Stimulated activated CD4-positive, alpha-beta T cell treated with anti-CD3 and anti-CD28 coated beads, TNF-alpha, amount 100 ng/mL, for 48 hours (primary cell): ENCODE measurements at regions not wholly inside any gene's neighbourhood (a gene's known extent, or its start where the extent isn't known, plus 50 kb on each side); places are given as distances from the start of the nearest gene placed in this dataset.
"Not testable (repeated sequence)": the region's sequence is repeated elsewhere in the genome, so short reads cannot be mapped to it uniquely, and the experiment has no call there.

Source experiments
- DNase-seq, 3 donors: peaks; one replicate each; pipeline ENCODE4 v3.0.0-alpha.2; 2020; ENCODE audit warnings: low read depth in 3 of 3

DNA sequence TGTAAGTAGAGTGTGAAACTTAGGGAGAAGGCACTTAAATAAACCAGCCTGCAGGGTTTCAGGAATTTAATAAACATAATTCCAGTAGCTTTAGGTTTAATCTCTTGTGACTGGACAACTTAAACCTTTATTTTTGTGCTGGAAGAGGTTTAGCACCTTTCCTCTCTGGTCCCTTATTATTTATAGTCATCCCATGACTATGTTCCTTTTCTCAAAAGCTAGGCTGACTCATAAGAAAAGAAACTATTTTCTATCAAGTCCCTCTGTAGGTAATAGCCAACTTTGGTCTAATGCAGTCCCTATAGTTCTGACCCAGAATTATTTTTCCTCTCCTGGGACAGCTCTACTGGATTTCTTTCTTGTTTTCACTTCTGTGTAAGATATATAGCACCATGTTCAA lies 588.9 kb downstream of the NR2F1-AS1 start:
- no peak for DNase-seq

GRCh38 chr5:92991581-92992067 lies 589.4 kb downstream of the NR2F1-AS1 start:
- no peak for DNase-seq

GRCh38 chr5:92990771-92991170 lies 590.2 kb downstream of the NR2F1-AS1 start:
- DNase-seq: no peak

DNA sequence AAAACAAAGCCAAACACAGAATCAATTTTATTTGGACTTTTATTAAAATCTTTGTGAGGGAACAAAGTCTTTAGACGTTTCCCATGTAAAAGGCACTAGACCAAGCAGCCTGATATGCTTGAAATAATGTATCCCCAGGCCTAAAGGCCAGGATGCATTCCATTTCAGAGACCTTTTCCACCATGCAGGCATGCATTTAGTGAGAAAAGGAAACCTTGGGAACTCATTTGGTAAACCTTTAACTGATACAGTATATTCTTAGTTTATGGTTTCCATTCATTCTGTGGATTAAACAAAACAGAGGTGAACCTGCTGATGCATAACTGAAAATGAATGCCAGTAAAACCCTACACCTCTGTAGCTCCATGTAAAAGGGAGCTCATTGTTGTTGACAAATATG lies 600.0 kb downstream of the NR2F1-AS1 start:
- no peak for DNase-seq

GRCh38 chr5:92980491-92980890 lies 600.5 kb downstream of the NR2F1-AS1 start:
- no peak for DNase-seq

DNA sequence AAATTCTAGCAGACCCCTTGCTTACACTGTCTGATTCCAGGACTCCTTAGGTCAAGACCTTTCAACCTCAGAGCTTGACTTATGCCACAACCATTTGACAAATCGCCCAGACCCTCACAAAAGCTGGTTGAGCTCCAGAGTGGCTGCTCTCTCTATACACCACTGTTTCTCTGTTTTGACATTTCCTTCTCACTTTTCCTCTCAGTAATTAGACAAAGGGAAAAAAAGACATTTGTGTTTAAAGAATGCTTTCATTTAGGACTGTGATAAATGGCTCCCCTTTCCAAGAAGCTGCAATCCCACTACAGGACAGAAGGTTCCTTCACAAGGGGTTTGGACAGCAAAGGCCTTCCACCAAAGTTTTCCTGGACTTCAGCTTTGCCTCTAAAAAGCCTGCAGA lies 601.3 kb downstream of the NR2F1-AS1 start:
- no peak for DNase-seq

DNA sequence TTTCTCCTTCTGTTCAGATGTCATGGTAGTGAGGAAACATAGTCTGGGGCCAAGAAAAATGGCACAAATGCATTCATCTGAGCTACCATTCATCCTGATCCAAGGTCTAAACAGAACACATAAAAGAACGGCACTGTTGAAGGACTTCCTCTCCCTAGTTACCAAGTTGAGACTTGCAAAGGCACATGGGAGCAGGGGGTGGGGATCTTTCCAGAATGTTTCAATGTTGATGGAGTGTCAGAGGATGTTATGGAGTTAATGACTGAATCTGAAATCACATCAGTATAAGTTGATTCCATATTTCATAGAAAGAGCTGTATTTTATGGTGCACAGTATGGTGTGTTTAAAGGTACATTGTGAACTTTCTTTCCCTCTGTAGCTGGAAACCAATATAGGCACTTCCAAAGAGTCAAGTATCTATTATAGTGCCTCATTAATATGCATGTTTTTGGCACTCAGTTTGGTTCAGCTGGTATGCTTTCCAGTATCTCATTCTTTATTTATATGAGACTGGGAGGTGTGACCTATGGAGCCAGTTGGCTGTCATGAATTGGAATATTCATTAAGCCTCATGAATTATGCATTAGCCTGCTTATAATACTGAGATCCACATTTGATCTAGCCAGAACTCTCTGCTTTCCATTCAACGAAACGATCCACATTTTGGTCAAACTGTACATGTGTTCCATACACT lies 603.0 kb downstream of the NR2F1-AS1 start:
- no peak for DNase-seq

GRCh38 chr5:92976156-92976555 lies 604.9 kb downstream of the NR2F1-AS1 start:
- no peak for DNase-seq

- DNase-seq: no peak
These were observed 611.2 kb downstream of the NR2F1-AS1 start for GRCh38 chr5:92969781-92970237.

- no peak for DNase-seq
These were observed 611.7 kb downstream of the NR2F1-AS1 start for GRCh38 chr5:92969191-92969780.

GRCh38 chr5:92963800-92964199 lies 617.2 kb downstream of the NR2F1-AS1 start:
- no peak for DNase-seq

DNA sequence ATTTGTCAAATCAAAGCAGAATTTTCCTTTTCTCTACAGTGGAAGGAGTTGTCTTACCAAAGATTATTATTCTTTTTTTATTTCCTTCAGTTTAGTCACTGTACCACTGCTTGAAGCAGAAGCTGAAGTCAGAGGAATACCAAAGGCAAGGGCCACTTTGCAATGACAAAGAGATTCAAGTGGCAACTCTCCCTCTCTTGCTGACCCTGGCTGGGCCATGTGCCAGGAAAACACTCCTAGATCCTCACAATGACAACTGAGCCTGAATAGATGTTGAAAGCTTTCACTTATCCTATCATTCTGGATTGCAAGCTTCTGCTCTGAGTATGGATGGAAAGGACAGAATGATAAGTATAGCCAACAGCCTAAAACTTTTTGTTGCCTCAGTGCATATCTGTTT lies 618.3 kb downstream of the NR2F1-AS1 start:
- DNase-seq: no peak

- no peak for DNase-seq
These were observed 624.1 kb downstream of the NR2F1-AS1 start for GRCh38 chr5:92956886-92957285.

DNA sequence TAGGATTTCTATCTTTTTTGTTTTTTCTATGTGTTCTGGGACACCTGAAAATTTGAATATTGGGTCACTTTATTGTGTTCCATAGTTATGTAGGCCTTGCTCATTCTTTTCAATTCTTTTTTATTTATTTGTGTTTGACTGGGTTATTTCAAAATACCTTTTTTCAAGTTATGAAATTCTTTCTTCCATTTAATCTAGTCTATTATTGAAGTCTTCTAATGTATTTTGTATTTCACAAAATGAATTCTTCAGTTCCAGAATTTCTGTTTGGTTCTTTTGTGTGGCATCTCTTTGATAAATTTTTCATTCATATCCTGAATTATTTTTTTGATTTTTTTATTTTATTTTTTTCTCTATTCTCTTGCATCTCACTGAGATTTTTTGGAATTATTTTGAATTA lies 628.8 kb downstream of the NR2F1-AS1 start:
- no peak for DNase-seq

DNA sequence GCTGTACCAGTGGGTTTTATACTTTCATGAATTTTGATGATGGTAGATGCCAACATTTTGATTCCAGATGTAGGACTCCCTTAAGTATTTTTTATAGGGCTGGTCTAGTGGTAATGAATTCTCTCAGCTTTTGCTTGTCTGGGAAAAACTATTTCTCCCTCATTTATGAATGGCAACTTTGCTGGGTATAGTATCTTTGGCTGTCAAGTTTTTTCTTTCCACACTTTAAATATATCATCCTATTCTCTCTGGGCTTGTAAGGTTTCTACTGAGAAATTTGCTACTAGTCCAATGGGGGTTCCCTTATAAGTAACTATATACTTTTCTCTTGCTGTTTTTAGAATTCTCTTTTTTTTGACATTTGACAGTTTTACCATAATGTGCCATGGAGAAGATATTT lies 629.3 kb downstream of the NR2F1-AS1 start:
- no peak for DNase-seq

DNA sequence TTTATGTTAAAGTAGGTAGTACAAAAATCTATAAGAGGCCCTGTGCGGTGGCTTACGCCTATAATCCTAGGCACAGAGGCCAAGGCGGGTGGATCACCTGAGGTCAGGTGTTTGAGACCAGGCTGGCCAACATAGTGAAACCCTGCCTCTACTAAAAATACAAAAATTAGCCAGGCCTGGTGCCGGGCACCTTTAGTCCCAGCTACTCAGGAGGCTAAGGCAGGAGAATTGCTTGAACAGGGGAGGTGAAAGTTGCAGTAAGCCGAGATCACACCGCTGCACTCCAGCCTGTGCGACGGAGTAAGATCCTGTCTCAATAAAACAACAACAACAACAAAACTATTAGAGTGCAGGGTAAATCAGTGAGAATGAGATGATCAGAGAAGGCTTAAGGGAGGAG lies 634.5 kb downstream of the NR2F1-AS1 start:
- no peak for DNase-seq

GRCh38 chr5:92945605-92946097 lies 635.4 kb downstream of the NR2F1-AS1 start:
- DNase-seq: no peak

DNA sequence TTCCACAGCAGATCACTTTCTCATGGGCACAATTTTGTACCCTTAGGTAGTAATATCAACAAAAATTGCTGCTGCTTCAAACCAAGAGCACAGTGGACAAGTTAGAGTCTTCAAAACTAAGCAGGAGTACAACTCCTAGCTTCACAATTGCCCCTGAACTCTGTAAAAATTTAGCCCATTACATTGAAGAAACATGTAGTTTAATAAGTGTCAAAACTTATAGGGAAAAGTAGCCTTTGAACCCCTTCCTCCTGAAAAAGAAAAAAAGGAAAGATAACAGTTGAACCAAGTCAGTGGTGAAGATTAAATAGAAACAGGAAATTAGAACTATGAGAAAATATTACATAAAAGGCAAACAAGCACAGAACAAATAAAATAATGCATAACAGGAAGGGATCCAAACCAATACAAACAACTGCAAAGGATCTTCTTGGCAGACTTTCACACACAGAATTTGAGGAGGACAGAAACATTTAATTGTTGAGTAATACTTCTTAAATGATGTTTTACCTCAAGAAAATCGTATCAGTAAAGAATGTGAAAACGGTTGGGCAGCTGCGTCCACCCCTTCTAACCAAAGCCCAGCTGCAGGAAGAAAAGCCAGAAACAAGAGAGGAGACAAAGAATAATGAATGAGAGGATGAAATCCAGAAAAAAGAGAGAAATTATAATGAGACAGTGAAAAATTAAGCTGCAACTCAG lies 636.0 kb downstream of the NR2F1-AS1 start:
- DNase-seq: no peak

- DNase-seq: no peak
These were observed 636.7 kb downstream of the NR2F1-AS1 start for GRCh38 chr5:92944337-92944736.

DNA sequence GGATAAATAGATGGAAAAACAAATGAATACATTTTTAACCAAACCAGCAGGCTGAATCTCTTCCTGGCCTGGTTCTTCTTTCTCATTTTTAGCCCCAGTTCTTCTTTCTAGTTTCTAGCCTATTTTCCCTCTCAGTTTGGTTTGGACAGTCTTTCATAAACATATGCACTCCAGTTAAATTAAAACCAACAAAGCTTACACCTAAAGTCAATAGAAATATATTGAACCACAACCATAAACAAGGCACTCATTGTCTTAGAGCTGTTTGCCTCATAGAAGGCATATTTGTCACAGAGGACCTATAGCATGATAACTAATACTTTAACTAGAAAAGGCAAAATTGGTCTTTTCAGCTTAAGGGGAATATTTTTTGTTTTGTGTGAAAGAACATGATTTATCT lies 638.3 kb downstream of the NR2F1-AS1 start:
- DNase-seq: no peak

DNA sequence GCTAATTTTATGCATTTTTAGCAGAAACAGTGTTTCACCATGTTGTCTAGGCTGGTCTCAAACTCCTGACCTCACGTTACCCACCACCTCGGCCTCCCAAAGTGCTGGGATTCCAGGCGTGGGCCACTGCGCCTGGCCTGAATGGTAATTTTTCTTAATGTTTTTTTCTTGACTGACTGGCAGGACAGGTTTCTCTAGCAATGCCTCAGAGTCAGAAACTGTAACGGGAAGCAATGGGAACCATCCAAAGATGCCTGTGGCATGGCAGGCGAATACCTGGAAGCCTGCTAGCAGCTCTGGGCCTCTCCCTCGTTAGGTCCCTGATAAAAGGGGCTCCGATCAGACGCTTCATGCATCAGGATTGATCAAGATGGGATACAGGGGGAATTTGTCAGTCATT lies 639.2 kb downstream of the NR2F1-AS1 start:
- DNase-seq: no peak

- DNase-seq: no peak
These were observed 641.6 kb downstream of the NR2F1-AS1 start for GRCh38 chr5:92939428-92939827.

DNA sequence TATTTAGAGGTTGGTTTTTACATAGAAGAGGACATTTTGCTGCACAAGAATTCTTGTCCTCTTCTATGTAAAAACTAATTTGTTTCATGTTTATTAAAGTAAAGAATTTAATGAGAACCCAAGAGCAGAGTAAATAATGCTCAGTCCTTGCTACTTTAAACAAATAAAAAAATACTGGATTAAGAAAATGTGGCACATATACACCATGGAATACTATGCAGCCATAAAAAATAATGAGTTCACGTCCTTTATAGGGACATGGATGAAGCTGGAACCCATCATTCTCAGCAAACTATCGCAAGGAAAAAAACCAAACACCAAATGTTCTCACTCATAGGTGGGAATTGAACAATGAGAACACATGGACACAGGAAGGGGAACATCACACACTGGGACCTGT lies 643.6 kb downstream of the NR2F1-AS1 start:
- not testable (repeated sequence) for DNase-seq
